Stomach (tissue), 4 donors: ENCODE measurements at regions not wholly inside any gene's neighbourhood (a gene's known extent, or its start where the extent isn't known, plus 50 kb on each side); places are given as distances from the start of the nearest gene placed in this dataset.

Experiments
- EP300 ChIP-seq: sonication (generic); formaldehyde crosslinking; IDR thresholded peaks from one replicate; pipeline ENCODE4 v1.6.1; 2017; ENCODE audit warnings: antibody characterized with exemption
- POLR2A ChIP-seq, 4 donors: fragments of 450-650 bp; IDR thresholded peaks; one replicate each; pipeline ENCODE4 v1.6.1; 2016; ENCODE audit warnings: antibody characterized with exemption in 4 of 4, control low read depth in 2 of 4, mild to moderate bottlenecking in 1 of 4, moderate library complexity in 1 of 4
- TF ChIP-seq, protein P1 (sequence below), 7 experiments: fragments of 450-650 bp in 4 of 7; fragments of 200-600 bp in 3 of 7; sonication (generic) in 3 of 7; IDR thresholded peaks; one replicate each; pipeline ENCODE4 v1.5.1; 2016 to 2019; ENCODE audit warnings: antibody characterized with exemption in 7 of 7, control low read depth in 2 of 7, mild to moderate bottlenecking in 1 of 7

DNA sequence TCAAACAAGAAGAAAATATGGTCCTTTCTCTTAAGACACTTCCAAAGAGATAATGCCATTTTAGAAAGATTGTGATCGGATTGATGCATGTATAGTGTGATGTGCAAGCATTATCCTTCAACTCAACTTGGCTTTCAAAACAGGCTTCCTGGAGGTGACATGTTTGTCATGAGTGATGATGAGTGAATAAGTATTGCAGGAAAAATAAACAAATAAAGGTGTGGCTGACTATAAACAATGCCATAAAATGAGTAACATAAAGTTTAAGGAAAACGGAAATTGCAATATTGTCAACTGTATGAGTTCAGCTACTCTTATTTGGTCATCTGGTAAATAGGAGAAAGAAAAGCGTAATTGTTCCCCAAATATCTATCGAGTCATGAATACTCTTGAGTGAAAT, 1283.7 kb downstream of the PCDH9 start:
- TF ChIP-seq, protein P1, sequence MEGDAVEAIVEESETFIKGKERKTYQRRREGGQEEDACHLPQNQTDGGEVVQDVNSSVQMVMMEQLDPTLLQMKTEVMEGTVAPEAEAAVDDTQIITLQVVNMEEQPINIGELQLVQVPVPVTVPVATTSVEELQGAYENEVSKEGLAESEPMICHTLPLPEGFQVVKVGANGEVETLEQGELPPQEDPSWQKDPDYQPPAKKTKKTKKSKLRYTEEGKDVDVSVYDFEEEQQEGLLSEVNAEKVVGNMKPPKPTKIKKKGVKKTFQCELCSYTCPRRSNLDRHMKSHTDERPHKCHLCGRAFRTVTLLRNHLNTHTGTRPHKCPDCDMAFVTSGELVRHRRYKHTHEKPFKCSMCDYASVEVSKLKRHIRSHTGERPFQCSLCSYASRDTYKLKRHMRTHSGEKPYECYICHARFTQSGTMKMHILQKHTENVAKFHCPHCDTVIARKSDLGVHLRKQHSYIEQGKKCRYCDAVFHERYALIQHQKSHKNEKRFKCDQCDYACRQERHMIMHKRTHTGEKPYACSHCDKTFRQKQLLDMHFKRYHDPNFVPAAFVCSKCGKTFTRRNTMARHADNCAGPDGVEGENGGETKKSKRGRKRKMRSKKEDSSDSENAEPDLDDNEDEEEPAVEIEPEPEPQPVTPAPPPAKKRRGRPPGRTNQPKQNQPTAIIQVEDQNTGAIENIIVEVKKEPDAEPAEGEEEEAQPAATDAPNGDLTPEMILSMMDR (IDR thresholded peaks at IDR 0.05), result no peak
- TF ChIP-seq POLR2A (IDR thresholded peaks at IDR 0.05) (no peak), EP300 (no peak)
